Hematopoietic multipotent progenitor cell treated with erythropoietin and hydrocortisone succinate and interleukin-3 and kit ligand, for 4 days (in vitro differentiated cells): ENCODE measurements at regions not wholly inside any gene's neighbourhood (a gene's known extent, or its start where the extent isn't known, plus 50 kb on each side); places are given as distances from the start of the nearest gene placed in this dataset.

ENCODE experiments used
- DNase-seq: peaks from one replicate; pipeline ENCODE4 v3.0.0-alpha.2; 2015

- DNase-seq, result no peak
Measured at GRCh38 chr4:129350834-129351721, 255.1 kb downstream of the C4orf33 start.

- DNase-seq, result no peak
Measured at GRCh38 chr4:129352480-129352879, 256.5 kb downstream of the C4orf33 start.

- no peak for DNase-seq
Measured at GRCh38 chr4:129353490-129353889, 257.5 kb downstream of the C4orf33 start.

GRCh38 chr4:129355031-129355430 lies 259.1 kb downstream of the C4orf33 start:
- DNase-seq, result no peak

- DNase-seq, result no peak
Measured at GRCh38 chr4:129355516-129355915, 259.6 kb downstream of the C4orf33 start.

GRCh38 chr4:129358571-129358970 lies 262.6 kb downstream of the C4orf33 start:
- DNase-seq, result no peak

GRCh38 chr4:129359461-129359860 lies 263.5 kb downstream of the C4orf33 start:
- no peak for DNase-seq

- peak; percentile 85 for DNase-seq
Measured at GRCh38 chr4:129362691-129363274, 266.8 kb downstream of the C4orf33 start.

- DNase-seq, result no peak
Measured at GRCh38 chr4:129364747-129365452, 268.9 kb downstream of the C4orf33 start.

- no peak for DNase-seq
Measured at GRCh38 chr4:129369361-129370010, 273.5 kb downstream of the C4orf33 start.

- DNase-seq, result no peak
Measured at GRCh38 chr4:129371065-129371464, 275.1 kb downstream of the C4orf33 start.

- DNase-seq, result no peak
Measured at GRCh38 chr4:129371926-129372325, 276.0 kb downstream of the C4orf33 start.

- peak; percentile 9 for DNase-seq
Measured at GRCh38 chr4:129377131-129377845, 281.3 kb downstream of the C4orf33 start.

GRCh38 chr4:129378364-129378763 lies 282.4 kb downstream of the C4orf33 start:
- DNase-seq, result no peak

GRCh38 chr4:129379429-129379828 lies 283.5 kb downstream of the C4orf33 start:
- DNase-seq, result peak; percentile 2

- DNase-seq, result no peak
Measured at GRCh38 chr4:129384974-129385373, 289.0 kb downstream of the C4orf33 start.

GRCh38 chr4:129387666-129388065 lies 291.7 kb downstream of the C4orf33 start:
- no peak for DNase-seq

- no peak for DNase-seq
Measured at GRCh38 chr4:129393976-129394375, 298.0 kb downstream of the C4orf33 start.

GRCh38 chr4:129394635-129395034 lies 298.7 kb downstream of the C4orf33 start:
- DNase-seq, result no peak

GRCh38 chr4:129403848-129404247 lies 307.9 kb downstream of the C4orf33 start:
- DNase-seq, result no peak

GRCh38 chr4:129410115-129410514 lies 314.2 kb downstream of the C4orf33 start:
- DNase-seq, result no peak

- DNase-seq, result no peak
Measured at GRCh38 chr4:129415004-129415403, 319.1 kb downstream of the C4orf33 start.

GRCh38 chr4:129420637-129421036 lies 324.7 kb downstream of the C4orf33 start:
- no peak for DNase-seq
